Suprapubic skin (tissue), 4 donors: ENCODE measurements at regions not wholly inside any gene's neighbourhood (a gene's known extent, or its start where the extent isn't known, plus 50 kb on each side); places are given as distances from the start of the nearest gene placed in this dataset.

Source experiments
- CTCF ChIP-seq, 2 donors: fragments of 200-600 bp in 1 of 2; fragments of 450-650 bp in 1 of 2; sonication (generic) in 1 of 2; IDR thresholded peaks; one replicate each; pipeline ENCODE4 v1.5.1; 2016 to 2019; ENCODE audit warnings: antibody characterized with exemption in 2 of 2, mild to moderate bottlenecking in 1 of 2, moderate library complexity in 1 of 2
- EP300 ChIP-seq: sonication (generic); formaldehyde crosslinking; IDR thresholded peaks from one replicate; pipeline ENCODE4 v1.6.1; 2017; ENCODE audit warnings: antibody characterized with exemption
- POLR2A ChIP-seq, 2 donors: fragments of 450-650 bp; IDR thresholded peaks; one replicate each; pipeline ENCODE4 v1.6.1; 2017; ENCODE audit warnings: antibody characterized with exemption in 2 of 2, mild to moderate bottlenecking in 2 of 2, moderate library complexity in 2 of 2
- POLR2AphosphoS5 ChIP-seq, 3 donors: sonication (generic); formaldehyde crosslinking; IDR thresholded peaks; one replicate each; pipeline ENCODE4 v1.6.1; 2017; ENCODE audit warnings: antibody characterized with exemption in 3 of 3

GRCh38 chr17:54111576-54111975 is 288.8 kb downstream of the KIF2B start:
- no peak for TF ChIP-seq EP300
- TF ChIP-seq POLR2A (IDR thresholded peaks at IDR 0.05), result no peak
- TF ChIP-seq CTCF (IDR thresholded peaks at IDR 0.05), result no peak
- TF ChIP-seq POLR2AphosphoS5 (IDR thresholded peaks at IDR 0.05), result no peak
